ENCODE measurements at regions not wholly inside any gene's neighbourhood (a gene's known extent, or its start where the extent isn't known, plus 50 kb on each side); places are given as distances from the start of the nearest gene placed in this dataset.

DNA sequence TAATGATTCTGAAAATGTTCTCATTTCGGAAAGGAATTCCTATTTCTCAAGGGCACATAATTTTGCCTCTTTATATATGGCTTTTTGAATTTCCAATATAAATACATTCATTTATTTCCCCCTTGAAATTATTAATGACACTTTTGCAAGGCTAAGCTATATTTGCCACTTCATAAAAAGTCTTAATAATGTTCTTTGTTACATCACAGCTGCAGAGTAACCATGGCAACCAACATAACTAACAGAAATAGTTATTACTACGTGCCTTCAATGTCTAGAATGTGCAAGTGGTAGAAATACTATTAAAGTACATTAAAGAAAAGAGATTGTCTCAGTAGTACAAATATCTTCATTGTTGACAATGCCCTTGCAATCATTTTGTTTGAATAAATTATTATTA, 471.8 kb downstream of the C3orf38 start:
- H3K9me2 ChIP-seq (ENCODE audit: insufficient read depth) = no peaks in the 10 kb centered on the region
- H3K4me1 ChIP-seq (ENCODE audit: insufficient read depth) = no peaks in the 10 kb centered on the region
- H3K4me3 ChIP-seq = no peak overlapping the region
- no peaks in the 10 kb centered on the region for H3K27me3 ChIP-seq (ENCODE audit: insufficient read depth)
- no peaks in the 10 kb centered on the region for H3K9me3 Mint-ChIP-seq
- H3K79me2 ChIP-seq (replicated peaks; ENCODE audit: insufficient read depth) = no peaks in the 10 kb centered on the region
- no peak overlapping the region for H3K4me3 Mint-ChIP-seq
- TF ChIP-seq REST (IDR thresholded peaks at IDR 0.05; ENCODE audit: unreplicated experiment) (no peak), POLR2AphosphoS5 (IDR thresholded peaks at IDR 0.05; ENCODE audit: low read depth) (no peak), ZNF331 (CRISPR knock-in tag; IDR thresholded peaks at IDR 0.05; ENCODE audit: low read depth) (no peak), CREB1 (CRISPR knock-in tag; IDR thresholded peaks at IDR 0.05; ENCODE audit: low read depth) (no peak), NANOG (IDR thresholded peaks at IDR 0.05; ENCODE audit: borderline replicate concordance) (no peak)
- TF ChIP-seq, protein P1, sequence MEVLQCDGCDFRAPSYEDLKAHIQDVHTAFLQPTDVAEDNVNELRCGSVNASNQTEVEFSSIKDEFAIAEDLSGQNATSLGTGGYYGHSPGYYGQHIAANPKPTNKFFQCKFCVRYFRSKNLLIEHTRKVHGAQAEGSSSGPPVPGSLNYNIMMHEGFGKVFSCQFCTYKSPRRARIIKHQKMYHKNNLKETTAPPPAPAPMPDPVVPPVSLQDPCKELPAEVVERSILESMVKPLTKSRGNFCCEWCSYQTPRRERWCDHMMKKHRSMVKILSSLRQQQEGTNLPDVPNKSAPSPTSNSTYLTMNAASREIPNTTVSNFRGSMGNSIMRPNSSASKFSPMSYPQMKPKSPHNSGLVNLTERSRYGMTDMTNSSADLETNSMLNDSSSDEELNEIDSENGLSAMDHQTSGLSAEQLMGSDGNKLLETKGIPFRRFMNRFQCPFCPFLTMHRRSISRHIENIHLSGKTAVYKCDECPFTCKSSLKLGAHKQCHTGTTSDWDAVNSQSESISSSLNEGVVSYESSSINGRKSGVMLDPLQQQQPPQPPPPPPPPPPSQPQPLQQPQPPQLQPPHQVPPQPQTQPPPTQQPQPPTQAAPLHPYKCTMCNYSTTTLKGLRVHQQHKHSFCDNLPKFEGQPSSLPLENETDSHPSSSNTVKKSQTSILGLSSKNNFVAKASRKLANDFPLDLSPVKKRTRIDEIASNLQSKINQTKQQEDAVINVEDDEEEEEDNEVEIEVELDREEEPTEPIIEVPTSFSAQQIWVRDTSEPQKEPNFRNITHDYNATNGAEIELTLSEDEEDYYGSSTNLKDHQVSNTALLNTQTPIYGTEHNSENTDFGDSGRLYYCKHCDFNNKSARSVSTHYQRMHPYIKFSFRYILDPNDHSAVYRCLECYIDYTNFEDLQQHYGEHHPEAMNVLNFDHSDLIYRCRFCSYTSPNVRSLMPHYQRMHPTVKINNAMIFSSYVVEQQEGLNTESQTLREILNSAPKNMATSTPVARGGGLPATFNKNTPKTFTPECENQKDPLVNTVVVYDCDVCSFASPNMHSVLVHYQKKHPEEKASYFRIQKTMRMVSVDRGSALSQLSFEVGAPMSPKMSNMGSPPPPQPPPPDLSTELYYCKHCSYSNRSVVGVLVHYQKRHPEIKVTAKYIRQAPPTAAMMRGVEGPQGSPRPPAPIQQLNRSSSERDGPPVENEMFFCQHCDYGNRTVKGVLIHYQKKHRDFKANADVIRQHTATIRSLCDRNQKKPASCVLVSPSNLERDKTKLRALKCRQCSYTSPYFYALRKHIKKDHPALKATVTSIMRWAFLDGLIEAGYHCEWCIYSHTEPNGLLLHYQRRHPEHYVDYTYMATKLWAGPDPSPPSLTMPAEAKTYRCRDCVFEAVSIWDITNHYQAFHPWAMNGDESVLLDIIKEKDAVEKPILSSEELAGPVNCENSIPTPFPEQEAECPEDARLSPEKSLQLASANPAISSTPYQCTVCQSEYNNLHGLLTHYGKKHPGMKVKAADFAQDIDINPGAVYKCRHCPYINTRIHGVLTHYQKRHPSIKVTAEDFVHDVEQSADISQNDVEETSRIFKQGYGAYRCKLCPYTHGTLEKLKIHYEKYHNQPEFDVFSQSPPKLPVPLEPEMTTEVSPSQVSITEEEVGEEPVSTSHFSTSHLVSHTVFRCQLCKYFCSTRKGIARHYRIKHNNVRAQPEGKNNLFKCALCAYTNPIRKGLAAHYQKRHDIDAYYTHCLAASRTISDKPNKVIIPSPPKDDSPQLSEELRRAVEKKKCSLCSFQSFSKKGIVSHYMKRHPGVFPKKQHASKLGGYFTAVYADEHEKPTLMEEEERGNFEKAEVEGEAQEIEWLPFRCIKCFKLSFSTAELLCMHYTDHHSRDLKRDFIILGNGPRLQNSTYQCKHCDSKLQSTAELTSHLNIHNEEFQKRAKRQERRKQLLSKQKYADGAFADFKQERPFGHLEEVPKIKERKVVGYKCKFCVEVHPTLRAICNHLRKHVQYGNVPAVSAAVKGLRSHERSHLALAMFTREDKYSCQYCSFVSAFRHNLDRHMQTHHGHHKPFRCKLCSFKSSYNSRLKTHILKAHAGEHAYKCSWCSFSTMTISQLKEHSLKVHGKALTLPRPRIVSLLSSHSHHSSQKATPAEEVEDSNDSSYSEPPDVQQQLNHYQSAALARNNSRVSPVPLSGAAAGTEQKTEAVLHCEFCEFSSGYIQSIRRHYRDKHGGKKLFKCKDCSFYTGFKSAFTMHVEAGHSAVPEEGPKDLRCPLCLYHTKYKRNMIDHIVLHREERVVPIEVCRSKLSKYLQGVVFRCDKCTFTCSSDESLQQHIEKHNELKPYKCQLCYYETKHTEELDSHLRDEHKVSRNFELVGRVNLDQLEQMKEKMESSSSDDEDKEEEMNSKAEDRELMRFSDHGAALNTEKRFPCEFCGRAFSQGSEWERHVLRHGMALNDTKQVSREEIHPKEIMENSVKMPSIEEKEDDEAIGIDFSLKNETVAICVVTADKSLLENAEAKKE (CRISPR knock-in tag; IDR thresholded peaks at IDR 0.05) = no peak
- TF ChIP-seq, protein P2, sequence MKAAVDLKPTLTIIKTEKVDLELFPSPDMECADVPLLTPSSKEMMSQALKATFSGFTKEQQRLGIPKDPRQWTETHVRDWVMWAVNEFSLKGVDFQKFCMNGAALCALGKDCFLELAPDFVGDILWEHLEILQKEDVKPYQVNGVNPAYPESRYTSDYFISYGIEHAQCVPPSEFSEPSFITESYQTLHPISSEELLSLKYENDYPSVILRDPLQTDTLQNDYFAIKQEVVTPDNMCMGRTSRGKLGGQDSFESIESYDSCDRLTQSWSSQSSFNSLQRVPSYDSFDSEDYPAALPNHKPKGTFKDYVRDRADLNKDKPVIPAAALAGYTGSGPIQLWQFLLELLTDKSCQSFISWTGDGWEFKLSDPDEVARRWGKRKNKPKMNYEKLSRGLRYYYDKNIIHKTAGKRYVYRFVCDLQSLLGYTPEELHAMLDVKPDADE (IDR thresholded peaks at IDR 0.05) = no peak
- no peak overlapping the region for H3K4me2 ChIP-seq
- H2AFZ ChIP-seq = no peak overlapping the region
- H3K27me3 Mint-ChIP-seq (ENCODE audit: insufficient read depth, low read depth, poor library complexity) = no peaks in the 10 kb centered on the region
- no peak for ATAC-seq
- DNase-seq (ENCODE audit: low spot score) = no peak
- H3K27ac Mint-ChIP-seq = no peak overlapping the region
- H3K36me3 Mint-ChIP-seq (ENCODE audit: low read depth) = no peaks in the 10 kb centered on the region
- no peaks in the 10 kb centered on the region for H4K20me1 ChIP-seq (replicated peaks; ENCODE audit: insufficient read depth)
- H3K27ac ChIP-seq (ENCODE audit: low read depth) = no peak overlapping the region
- no peaks in the 10 kb centered on the region for H3K36me3 ChIP-seq (ENCODE audit: insufficient read depth)
- H3F3A ChIP-seq (replicated peaks; ENCODE audit: low read depth) = no peaks in the 10 kb centered on the region
- peaks cover 12% of the 10 kb centered on the region; the same call in 2 of the 3 replicates for H3K4me1 Mint-ChIP-seq

Measured in GM23338 (cell line).